ENCODE measurements at regions not wholly inside any gene's neighbourhood (a gene's known extent, or its start where the extent isn't known, plus 50 kb on each side); places are given as distances from the start of the nearest gene placed in this dataset.
"Not testable (repeated sequence)": the region's sequence is repeated elsewhere in the genome, so short reads cannot be mapped to it uniquely, and the experiment has no call there.

DNA sequence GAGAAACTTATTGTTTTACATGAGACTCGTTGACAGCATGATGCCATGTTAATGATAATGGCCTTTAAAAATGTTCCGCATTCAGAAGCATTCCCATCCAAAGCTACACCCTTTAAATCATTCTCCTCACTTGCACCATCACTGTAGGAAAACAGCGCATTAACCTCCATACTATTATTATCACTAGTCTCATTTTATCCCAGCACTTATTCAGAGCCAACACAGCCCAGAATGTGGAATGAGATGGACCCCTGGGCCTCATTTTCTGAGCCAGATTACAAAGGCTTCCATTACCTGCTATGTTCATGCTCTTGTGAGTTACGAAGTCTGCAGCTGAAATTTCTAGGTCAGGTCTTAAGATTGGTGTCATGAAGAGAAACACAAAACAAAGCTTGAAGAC lies 159.4 kb downstream of the HS3ST3A1 start:
- DNase-seq (ENCODE audit: low read depth) = no peak

DNA sequence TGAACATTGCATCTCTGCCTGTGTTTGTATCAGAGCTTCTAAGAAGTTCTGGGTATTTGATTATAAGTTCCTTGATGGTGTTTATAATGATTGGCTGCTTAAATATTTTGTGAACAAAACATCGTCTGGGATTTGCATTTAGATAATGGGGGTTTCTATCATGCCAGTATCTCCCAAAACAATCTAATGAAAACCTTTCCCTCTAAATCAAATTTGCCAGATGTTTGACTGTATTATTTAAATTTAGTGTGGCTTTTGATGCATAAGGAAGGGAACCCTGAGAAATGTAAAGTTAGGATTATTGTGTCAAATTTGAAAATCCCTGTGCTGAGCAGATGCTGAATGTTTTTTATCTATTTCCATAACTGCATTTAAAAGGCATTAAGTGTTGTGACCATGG lies 159.9 kb downstream of the HS3ST3A1 start:
- no peak for DNase-seq (ENCODE audit: low read depth)

- DNase-seq (ENCODE audit: low read depth) = peak; percentile 24
Observed at GRCh38 chr17:13437966-13438779, 163.6 kb downstream of the HS3ST3A1 start.

GRCh38 chr17:13435230-13435629 lies 166.5 kb downstream of the HS3ST3A1 start:
- DNase-seq (ENCODE audit: low read depth) = no peak

DNA sequence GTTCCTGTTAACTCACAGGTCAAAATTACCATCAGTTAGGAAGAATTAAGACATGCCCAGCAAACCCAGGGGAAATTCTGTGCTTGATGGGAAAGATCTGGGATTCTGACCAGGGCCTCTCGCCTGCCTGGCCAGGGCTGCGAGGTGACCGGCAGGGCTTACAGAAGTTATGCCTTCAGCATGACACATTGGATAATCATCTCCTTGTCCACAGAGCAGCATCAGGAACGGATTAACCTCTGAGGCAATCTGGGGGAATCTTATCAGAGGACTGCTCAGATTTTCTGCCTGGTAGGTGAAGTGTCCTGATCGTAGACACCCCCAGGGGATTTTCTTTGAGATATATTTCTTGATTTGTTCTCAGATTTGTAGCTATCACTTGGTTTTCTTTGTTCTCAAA lies 172.5 kb downstream of the HS3ST3A1 start:
- DNase-seq (ENCODE audit: low read depth) = peak; percentile 82

- no peak for DNase-seq (ENCODE audit: low read depth)
Observed at GRCh38 chr17:13428611-13429042, 173.1 kb downstream of the HS3ST3A1 start.

GRCh38 chr17:13426991-13427390 lies 174.7 kb downstream of the HS3ST3A1 start:
- DNase-seq (ENCODE audit: low read depth) = no peak

GRCh38 chr17:13425390-13425789 lies 176.3 kb downstream of the HS3ST3A1 start:
- DNase-seq (ENCODE audit: low read depth) = no peak

- DNase-seq (ENCODE audit: low read depth) = no peak
Observed at GRCh38 chr17:13421581-13422130, 180.1 kb downstream of the HS3ST3A1 start.

- DNase-seq (ENCODE audit: low read depth) = peak; percentile 44
Observed at GRCh38 chr17:13420878-13421277, 180.9 kb downstream of the HS3ST3A1 start.

GRCh38 chr17:13420418-13420826 lies 181.3 kb downstream of the HS3ST3A1 start:
- DNase-seq (ENCODE audit: low read depth) = no peak

DNA sequence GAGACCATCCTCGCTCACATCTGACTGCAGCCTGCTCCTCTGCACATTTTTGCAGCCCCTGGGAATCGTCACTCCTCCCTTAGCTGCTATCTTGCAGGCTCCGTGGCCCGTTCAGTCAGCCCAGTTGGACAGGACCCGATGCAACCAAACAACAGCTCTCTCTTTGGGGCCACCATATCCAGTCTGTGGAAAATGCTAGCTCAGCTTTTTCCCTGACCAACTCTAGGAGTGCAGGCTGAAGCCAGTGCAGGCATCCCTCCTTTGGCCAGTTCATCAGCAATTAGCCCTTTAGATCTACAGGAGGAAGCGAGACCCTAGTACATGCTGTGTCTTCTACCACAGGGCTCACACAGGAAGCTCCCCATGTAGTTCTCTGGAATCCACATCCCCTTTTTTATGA lies 182.1 kb downstream of the HS3ST3A1 start:
- no peak for DNase-seq (ENCODE audit: low read depth)

- no peak for DNase-seq (ENCODE audit: low read depth)
Observed at GRCh38 chr17:13418891-13419290, 182.8 kb downstream of the HS3ST3A1 start.

GRCh38 chr17:13417381-13417950 lies 184.3 kb downstream of the HS3ST3A1 start:
- no peak for DNase-seq (ENCODE audit: low read depth)

- DNase-seq (ENCODE audit: low read depth) = no peak
Observed at GRCh38 chr17:13416748-13417363, 184.9 kb downstream of the HS3ST3A1 start.

GRCh38 chr17:13415871-13416416 lies 185.8 kb downstream of the HS3ST3A1 start:
- peak; percentile 85 for DNase-seq (ENCODE audit: low read depth)

- DNase-seq (ENCODE audit: low read depth) = not testable (repeated sequence)
Observed at GRCh38 chr17:13415200-13415599, 186.5 kb downstream of the HS3ST3A1 start.

DNA sequence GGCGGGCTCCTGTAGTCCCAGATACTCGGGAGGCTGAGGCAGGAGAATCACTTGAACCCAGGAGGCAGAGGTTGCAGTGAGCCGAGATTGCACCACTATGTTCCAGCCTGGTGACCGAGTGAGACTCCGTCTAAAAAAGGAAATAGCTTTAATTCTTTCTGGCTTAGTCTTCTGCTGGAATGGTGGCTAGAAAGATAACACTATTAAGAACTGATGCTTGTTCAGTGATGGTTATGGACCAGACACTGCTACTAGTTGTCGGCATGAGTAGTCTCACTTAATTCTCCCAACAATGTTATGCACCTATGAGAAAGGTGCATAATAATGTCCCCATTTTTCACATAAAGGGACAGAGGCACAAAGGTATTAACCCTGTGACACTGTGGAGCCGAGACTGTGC lies 188.7 kb downstream of the HS3ST3A1 start:
- no peak for DNase-seq (ENCODE audit: low read depth)

DNA sequence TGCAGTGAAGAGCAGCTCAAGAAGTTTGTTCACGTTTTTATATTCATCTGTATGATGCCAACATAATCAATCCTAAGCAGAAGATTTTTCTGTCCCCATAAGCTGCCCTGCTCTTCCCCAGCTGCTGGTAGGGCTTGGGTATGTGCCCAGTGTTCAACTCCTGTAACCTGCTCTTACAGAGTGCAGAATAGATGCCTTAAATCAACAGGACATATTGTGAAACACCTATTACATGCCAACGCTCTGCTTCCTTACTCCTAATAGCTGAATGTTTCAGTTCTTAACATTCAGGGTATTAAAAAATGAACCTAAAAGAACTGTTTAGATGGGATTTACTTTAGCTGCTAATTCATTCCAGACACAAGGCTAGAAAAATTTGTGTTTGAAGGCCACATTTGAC lies 190.9 kb downstream of the HS3ST3A1 start:
- DNase-seq (ENCODE audit: low read depth) = no peak

DNA sequence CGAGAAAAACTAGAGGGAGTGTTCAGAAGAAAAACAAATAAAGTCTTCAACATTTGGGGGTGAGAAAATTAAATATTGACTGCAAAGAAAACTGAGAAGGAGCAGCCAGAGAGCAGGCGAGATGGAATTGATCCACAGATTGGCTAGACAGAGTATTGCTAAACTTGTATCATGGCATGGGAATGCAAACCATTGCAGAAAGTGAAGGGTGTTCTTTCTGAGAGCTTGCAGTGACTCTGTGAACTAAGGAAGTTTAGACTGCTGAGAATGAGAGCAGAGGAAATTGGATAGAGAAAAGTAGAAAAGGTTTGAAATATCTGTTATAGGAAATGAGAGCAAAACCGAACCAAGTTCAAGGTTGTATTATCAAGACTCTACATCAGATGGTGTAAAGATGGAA lies 191.5 kb downstream of the HS3ST3A1 start:
- no peak for DNase-seq (ENCODE audit: low read depth)

DNA sequence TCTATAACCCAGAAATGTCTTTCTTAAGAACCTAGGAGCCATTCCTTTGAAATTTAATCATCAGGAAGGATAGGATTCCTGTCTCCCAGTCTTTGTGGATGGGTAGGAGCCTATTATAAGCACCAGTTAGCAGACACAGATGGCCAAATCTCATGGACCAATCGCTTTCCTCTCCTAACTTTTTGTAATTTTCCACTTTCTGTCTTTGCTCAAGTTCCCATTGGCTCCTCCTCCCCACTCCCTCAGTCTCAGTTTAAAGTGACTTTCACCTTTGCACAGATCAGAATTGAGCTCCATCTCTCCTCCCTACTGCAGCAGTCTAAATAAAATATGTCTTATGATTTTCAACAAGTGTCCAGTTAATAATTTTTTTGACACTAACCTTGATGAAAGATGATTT lies 192.3 kb downstream of the HS3ST3A1 start:
- DNase-seq (ENCODE audit: low read depth) = no peak

- DNase-seq (ENCODE audit: low read depth) = no peak
Observed at GRCh38 chr17:13407381-13407780, 194.3 kb downstream of the HS3ST3A1 start.

GRCh38 chr17:13405807-13406206 lies 195.9 kb downstream of the HS3ST3A1 start:
- no peak for DNase-seq (ENCODE audit: low read depth)
